GM18519 (cell line): ENCODE measurements at regions not wholly inside any gene's neighbourhood (a gene's known extent, or its start where the extent isn't known, plus 50 kb on each side); places are given as distances from the start of the nearest gene placed in this dataset.

Experiments used
- ATAC-seq: cut with Tn5 transposase; IDR thresholded peaks from one replicate; pipeline ENCODE4 v1.9.1; 2021; ENCODE audit warnings: mild to moderate bottlenecking, moderate library complexity; ENCODE audit not compliant: unreplicated experiment, low FRiP score

- ATAC-seq: no peak
Measured at GRCh38 chr16:51936846-51937245, 610.1 kb downstream of the TOX3 start.

DNA sequence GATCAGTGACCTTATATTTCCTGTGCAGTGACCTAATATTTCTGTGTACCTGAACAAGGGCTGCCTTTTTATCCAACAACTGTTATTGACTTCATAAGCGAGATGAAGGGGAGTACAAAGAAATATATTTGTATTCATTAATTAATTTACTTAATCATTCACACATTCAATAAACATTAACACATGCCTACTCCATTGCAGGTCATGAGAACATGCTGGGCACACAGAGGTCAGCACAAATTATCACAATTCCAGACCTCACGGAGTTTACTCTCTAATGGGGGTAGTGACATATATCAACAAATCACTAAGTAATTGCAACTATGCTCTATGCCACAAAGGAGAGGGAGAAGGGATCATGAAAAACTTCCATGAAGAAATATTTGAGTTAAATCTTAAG lies 614.6 kb downstream of the TOX3 start:
- no peak for ATAC-seq

DNA sequence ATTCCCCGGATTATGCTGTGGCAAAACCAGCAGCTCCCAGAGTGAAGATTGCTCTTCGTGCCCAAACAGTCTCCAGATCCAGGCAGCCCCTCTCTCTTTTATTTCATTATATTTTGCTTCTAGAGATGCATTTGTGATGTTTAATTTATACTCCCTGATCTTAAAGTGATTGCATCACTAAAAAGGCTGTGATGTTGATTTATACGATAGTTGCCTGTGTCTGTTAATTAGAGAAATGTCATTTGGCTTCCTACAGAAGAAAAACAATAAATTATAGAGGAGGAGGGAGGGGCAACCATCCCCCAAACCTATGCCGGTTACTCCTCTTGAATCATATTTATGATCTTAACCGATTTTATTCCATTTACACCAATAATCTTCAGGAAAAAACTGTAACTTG lies 615.3 kb downstream of the TOX3 start:
- ATAC-seq: no peak

- ATAC-seq: no peak
Measured at GRCh38 chr16:51924744-51925143, 622.2 kb downstream of the TOX3 start.

- no peak for ATAC-seq
Measured at GRCh38 chr16:51922476-51922875, 624.5 kb downstream of the TOX3 start.

DNA sequence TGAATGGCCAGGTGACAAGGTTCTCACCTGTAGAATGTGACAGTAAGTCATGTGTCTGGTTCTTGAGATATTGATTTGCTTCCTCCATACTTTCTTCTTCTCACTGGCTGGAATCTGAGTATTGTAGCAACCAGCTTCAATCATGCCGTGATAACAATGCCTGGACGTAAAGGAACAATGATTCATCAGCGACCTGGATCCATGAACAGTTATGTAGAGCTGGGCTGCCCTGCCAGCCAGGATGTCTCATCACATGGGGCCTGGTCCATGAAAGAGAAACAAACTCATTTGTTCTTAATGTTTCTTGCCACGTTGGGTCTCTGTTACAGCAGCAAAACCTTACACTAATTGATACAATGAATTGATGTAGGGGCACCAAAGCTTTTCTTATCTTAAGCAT lies 627.2 kb downstream of the TOX3 start:
- ATAC-seq: no peak

DNA sequence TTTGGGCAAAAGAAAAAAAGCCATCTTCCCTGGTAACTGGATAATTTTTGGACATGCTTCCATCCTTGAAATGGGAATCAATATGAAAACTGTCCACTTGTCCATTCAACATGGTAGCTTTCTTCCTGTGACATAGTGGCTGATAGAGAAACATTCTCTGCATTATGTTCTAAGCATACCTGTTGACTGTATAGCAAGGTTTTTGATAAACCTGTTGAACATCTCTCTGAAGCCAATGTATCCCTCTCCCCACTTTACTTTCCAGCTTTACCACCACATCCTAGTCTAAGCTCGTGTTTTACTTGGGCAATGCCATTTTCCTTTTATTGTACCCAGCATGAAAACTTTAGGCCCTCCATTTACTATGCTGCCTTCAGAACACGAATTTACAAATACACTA lies 630.1 kb downstream of the TOX3 start:
- ATAC-seq: no peak

DNA sequence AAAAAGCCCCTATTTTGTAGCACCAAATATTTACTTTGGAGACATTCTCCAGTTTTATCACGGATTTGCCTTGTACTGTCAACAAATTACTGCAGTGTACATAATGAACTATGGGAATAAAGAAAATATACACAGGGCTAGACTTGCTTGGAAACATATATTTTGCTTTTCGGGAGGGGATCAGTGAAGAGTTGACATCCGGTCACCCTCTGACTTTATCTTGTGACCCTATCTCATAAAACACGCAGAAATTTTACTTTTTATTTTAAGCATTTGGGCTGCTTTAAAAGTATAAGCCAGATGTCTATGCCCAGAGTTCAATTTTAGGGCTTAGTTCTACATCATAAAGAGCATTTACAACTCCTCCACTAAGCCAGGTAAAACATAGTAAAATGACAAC lies 630.7 kb downstream of the TOX3 start:
- ATAC-seq: no peak

DNA sequence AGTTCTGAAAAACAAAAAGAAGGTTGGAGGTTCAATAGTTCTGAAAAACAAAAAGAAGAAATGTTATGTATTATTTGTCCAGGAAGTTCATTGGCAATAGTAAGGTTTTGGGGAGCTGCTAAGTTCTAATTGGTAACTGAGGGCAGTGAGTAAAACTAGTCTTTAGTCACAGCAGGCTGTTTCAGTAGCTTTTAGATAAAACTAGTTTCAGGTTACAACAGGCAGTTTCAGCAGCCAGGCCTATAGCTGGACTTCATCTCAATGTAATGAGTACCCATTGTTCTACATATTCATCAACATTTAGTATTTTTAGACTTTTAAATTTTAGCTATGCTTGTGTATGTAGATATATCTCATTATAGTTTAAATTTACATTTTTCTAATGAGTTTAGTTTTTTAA lies 639.3 kb downstream of the TOX3 start:
- no peak for ATAC-seq

GRCh38 chr16:51900221-51900780 lies 646.6 kb downstream of the TOX3 start:
- no peak for ATAC-seq

DNA sequence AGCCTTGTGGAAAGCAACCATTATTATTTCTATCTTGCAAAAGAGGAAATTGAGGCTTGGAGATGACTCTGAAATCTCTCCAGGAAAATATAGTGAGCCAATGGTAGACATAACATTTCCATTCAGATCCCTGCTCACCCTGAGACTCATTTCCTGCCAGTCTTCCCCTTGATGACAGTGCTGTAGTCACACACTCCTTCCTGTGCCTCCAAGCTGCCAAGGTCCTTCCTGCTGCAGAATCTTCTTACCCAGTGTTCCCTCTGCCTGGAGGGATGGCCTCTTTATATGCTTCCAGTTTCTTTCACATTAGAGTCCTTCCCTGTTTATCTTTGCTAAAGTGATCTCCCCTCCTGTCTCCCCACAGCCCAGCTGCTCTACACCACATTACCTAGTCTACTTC lies 648.1 kb downstream of the TOX3 start:
- ATAC-seq: no peak

DNA sequence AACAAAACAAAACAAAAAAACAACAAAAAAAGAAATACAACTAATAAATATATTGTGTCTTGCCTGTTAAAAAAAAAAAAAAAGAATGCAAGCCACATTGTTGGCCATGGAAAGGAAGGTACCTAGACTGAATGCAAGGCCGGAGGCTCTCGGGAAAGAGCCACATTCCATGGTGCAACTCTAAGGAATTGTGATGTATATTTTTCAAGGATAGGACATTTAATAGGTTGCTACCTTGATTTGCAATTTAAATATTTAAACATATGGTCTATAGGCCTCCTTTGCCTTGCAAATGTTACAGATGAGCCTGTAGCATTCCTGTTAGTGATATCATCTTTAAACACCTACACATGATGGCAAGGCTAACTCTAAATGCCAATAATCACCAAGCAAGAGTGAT lies 650.9 kb downstream of the TOX3 start:
- ATAC-seq: no peak

DNA sequence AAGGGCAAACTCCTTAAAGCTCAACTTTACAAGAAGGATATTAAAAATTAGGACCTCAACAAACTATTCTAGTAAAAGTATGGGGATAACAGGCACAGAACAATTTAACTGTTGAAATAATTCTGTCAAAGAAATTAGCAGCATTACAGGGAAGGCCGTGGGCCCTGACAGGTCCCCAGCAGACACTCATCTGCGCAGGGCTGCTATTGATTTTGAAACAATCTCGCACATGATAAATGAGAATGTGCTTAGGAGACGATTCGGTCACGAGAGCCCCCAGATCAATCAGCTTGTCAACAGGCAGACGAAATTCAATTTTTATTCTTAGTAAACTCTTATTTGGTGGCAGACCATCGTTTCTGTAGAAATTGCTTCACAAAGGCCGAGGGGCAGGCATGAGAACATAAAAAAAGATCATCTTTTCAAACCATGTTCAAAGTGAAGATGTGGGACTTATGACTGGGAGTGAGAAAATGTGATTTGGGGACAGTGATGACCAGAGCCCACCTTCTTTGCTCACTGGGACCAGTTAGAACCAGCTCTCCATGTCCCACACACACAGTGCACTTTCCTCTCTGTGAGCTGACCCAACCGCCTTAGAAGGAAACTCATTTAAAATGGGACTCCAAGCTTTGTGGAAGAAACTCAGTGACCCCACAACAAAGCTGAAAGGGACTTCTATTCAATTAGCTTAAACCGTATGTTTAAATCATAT lies 654.5 kb downstream of the TOX3 start:
- no peak for ATAC-seq

- no peak for ATAC-seq
Measured at GRCh38 chr16:51888534-51888933, 658.4 kb downstream of the TOX3 start.

DNA sequence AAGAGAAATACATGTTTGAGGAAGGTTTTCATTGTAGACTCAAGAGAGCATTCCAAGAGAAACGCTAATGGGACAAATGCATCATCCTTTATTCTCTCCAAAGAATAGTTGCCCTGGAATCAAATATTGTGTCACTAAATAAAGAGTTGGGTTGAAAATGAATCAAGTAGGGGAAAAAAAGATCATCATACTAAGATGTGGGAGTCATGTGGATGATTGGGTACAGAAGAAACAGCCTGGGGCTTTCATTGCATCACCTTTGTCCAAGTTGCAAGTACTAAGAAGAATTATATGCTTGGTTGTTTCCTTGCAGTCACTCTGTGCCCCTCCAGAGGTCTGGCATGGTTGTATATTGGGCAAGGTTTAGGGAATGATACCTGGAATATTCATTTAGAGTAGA lies 658.9 kb downstream of the TOX3 start:
- no peak for ATAC-seq

DNA sequence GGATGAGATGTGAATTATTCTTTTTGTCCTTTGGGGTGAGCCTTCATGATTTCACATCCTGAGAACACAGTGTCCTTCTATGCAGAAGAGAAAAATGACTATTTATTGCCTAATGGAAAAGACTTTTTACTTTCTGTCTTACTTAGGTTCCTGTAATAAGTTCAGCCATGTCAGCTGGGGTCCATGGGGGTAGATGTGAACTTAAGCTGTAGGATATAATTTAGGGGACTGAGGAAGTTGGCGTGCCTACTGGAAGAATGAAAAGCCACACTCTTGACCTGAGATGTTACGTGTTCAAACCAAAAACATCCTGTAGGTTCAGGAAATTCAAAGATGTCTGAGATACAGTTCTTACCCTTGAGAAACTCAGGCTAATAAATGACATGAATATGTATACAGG lies 660.5 kb downstream of the TOX3 start:
- ATAC-seq: no peak

DNA sequence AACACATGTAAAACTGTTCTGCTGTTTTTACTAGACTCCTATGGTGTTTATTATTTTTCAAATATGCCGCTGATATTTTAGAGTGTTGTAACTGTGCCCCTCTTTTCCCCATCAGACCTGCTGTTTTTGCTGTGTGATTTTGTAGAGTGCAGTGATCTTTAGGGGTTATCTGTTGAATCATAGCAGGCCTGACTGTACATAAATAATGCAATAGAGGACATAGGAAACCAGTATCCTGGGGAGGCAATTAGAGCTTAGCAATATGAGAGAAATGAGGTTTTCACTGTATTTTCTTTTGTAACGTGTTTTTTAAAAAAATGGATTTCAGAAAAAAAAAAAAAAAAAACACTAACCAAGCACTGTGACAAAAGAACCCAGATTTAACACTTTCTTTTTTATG lies 662.2 kb downstream of the TOX3 start:
- ATAC-seq: no peak

DNA sequence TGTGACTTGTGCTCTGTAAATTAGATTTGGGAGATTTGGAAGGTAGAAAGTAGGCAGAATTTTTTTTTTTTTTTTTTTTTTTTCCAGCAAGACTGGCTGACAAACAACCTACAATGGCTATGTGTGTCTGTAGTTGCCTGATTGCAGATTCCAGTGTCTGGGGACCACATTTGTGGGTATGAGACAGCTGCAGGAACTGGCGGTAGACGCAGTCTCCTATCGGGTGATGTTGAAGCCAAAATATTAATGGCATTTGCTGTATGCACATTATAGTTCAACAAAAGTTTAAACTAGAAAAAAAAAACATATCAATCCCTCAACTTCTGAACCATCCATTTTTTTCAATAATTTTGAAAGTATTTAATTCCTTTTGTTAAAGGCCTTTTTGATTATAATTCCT lies 665.2 kb downstream of the TOX3 start:
- no peak for ATAC-seq

- ATAC-seq: no peak
Measured at GRCh38 chr16:51880776-51881175, 666.2 kb downstream of the TOX3 start.

DNA sequence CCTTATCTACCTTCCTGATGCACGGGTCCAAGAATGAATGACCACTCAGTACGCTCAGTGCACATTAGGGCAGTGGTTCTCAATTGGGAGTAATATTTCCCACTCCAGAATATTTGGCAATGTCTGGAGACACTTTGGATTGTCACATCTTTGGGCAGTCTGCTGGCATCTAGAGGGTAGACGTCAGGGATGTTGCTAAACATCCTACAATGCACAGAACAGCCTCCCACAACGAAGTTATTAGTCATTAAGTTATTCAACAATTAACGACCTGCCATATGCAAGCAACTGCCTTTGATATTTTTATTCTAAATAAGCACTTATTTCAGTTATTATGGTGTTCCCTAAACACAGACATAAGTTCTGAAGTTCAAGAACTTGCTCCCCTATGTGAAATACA lies 669.3 kb downstream of the TOX3 start:
- ATAC-seq: no peak

- no peak for ATAC-seq
Measured at GRCh38 chr16:51876934-51877333, 670.0 kb downstream of the TOX3 start.

- ATAC-seq: no peak
Measured at GRCh38 chr16:51876601-51876875, 670.4 kb downstream of the TOX3 start.
